HepG2 (cell line): ENCODE measurements at regions not wholly inside any gene's neighbourhood (a gene's known extent, or its start where the extent isn't known, plus 50 kb on each side); places are given as distances from the start of the nearest gene placed in this dataset.

Experiments used
- AGO1 ChIP-seq: fragments of 200-400 bp; formaldehyde crosslinking; IDR thresholded peaks from 2 replicates; pipeline ENCODE4 v1.6.1; 2017; ENCODE audit warnings: mild to moderate bottlenecking, low read depth, low read length, moderate library complexity; ENCODE audit not compliant: poor library complexity, severe bottlenecking
- AHR ChIP-seq: IDR thresholded peaks from 2 replicates; pipeline ENCODE4 v1.6.1; 2018; ENCODE audit warnings: missing genetic modification reagents, missing compliant biosample characterization
- ARID5B ChIP-seq: IDR thresholded peaks from 2 replicates; pipeline ENCODE4 v1.4.0; 2020; ENCODE audit warnings: mild to moderate bottlenecking, missing genetic modification reagents
- CC2D1A ChIP-seq: sonication (generic); formaldehyde crosslinking; IDR thresholded peaks from 2 replicates; pipeline ENCODE4 v1.8.1; 2023; ENCODE audit warnings: mild to moderate bottlenecking, missing genetic modification reagents
- EZH2 ChIP-seq: conservative IDR thresholded peaks from 2 replicates; pipeline ENCODE4 v1.6.1; 2012; ENCODE audit warnings: mild to moderate bottlenecking, low read depth, low read length, moderate library complexity
- FOXP4 ChIP-seq: sonication (generic); formaldehyde crosslinking; IDR thresholded peaks from 2 replicates; pipeline ENCODE4 v1.4.0; 2020; ENCODE audit warnings: missing genetic modification reagents
- GPN1 ChIP-seq: sonication (generic); formaldehyde crosslinking; IDR thresholded peaks from 2 replicates; pipeline ENCODE4 v1.5.1; 2020; ENCODE audit warnings: missing genetic modification reagents, borderline replicate concordance
- HHEX ChIP-seq: IDR thresholded peaks from 2 replicates; pipeline ENCODE4 v1.6.1; 2016; ENCODE audit warnings: control low read depth
- HOMEZ ChIP-seq: IDR thresholded peaks from 2 replicates; pipeline ENCODE4 v1.6.1; 2016; ENCODE audit warnings: low read depth
- MEIS1 ChIP-seq: sonication (generic); formaldehyde crosslinking; IDR thresholded peaks from 2 replicates; pipeline ENCODE4 v1.9.0; 2021; ENCODE audit warnings: mild to moderate bottlenecking, missing genetic modification reagents, moderate library complexity, borderline replicate concordance
- NFYB ChIP-seq: sonication (generic); formaldehyde crosslinking; IDR thresholded peaks from 2 replicates; pipeline ENCODE4 v1.4.0; 2020; ENCODE audit warnings: missing genetic modification reagents
- POLR2AphosphoS2 ChIP-seq: IDR thresholded peaks from 2 replicates; pipeline ENCODE4 v1.6.1; 2011; ENCODE audit warnings: low read depth, low read length, improper control_type of control experiment
- SNRNP70 ChIP-seq: fragments of 200-400 bp; formaldehyde crosslinking; IDR thresholded peaks from 2 replicates; pipeline ENCODE4 v1.6.1; 2017; ENCODE audit warnings: mild to moderate bottlenecking, low read depth, low read length, moderate library complexity
- SRSF9 ChIP-seq: fragments of 200-400 bp; formaldehyde crosslinking; IDR thresholded peaks from 2 replicates; pipeline ENCODE4 v1.6.1; 2018; ENCODE audit warnings: borderline replicate concordance, mild to moderate bottlenecking, low read depth, low read length; ENCODE audit not compliant: insufficient read depth, poor library complexity, severe bottlenecking
- SSRP1 ChIP-seq: IDR thresholded peaks from 2 replicates; pipeline ENCODE4 v1.6.1; 2016; ENCODE audit warnings: control low read depth
- ZBTB7B ChIP-seq: sonication (generic); formaldehyde crosslinking; IDR thresholded peaks from 2 replicates; pipeline ENCODE4 v1.4.0; 2020; ENCODE audit warnings: missing genetic modification reagents
- ZFP36L1 ChIP-seq: sonication (generic); formaldehyde crosslinking; IDR thresholded peaks from 2 replicates; pipeline ENCODE4 v1.8.0; 2022; ENCODE audit warnings: mild to moderate bottlenecking, missing genetic modification reagents, moderate library complexity
- ZNF235 ChIP-seq: sonication (generic); formaldehyde crosslinking; IDR thresholded peaks from 2 replicates; pipeline ENCODE4 v1.8.1; 2023; ENCODE audit warnings: mild to moderate bottlenecking, missing genetic modification reagents, borderline replicate concordance
- ZNF3 ChIP-seq: IDR thresholded peaks from 2 replicates; pipeline ENCODE4 v1.7.0; 2017; ENCODE audit warnings: inconsistent platforms
- ZNF709 ChIP-seq: sonication (generic); formaldehyde crosslinking; IDR thresholded peaks from 2 replicates; pipeline ENCODE4 v1.5.0; 2020; ENCODE audit warnings: mild to moderate bottlenecking, missing genetic modification reagents
- ZNF891 ChIP-seq: sonication (generic); formaldehyde crosslinking; IDR thresholded peaks from 2 replicates; pipeline ENCODE4 v1.5.0; 2020; ENCODE audit warnings: mild to moderate bottlenecking, missing genetic modification reagents
- TF ChIP-seq, protein P1 (sequence below): IDR thresholded peaks from 2 replicates; pipeline ENCODE4 v1.6.1; 2016; ENCODE audit warnings: mild to moderate bottlenecking, missing biosample characterization, missing genetic modification reagents

DNA sequence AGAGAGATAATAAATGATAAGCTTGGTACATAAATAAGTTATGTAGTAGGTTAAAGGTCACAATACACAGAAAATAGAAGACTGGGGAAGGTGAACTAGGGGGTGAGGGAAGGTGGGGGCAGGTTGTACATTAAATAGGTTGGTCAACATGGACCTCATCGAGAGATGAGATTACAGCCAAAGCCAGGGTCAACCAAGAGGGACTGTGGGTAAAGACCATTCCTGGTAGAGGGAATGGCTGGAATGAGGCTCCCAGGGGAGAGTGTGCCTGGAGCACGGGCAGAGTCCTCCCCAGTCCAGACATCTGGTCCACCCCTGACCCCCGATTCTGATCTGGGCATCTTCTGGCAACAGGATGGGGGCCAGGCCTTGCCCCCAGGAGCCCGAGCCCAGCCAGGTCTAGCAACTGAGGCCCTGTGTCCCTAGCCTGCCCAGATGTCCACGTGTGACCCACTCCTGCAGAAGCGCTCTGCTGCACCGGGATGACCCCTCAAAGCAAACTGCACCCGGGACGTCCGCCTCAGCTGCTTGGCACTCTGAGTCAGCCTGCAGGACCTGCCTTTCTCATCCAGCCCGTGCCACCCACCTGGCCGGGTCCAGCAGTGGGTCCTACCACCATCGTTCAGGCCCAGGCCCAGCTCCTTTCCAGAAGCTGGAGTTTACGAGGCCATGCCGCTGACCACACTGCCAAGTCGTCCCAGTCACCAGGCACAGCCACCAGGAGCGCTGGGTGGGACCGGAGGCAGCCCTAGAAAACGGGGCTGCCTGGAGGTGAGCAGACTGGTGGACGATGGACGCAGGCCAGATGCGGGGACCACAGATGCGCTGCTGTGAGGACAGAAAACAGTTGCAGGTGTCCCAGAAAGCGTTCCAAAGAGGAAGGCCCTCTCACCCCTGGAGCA, 56.2 kb upstream of the ID2 start (continued):
- 0 out of 2 replicates have a peak, but pooled peaks have one; percentile 25 for TF ChIP-seq NFYB (CRISPR knock-in tag)
- TF ChIP-seq AHR (CRISPR knock-in tag), result no peak; the same call in 1 of the 2 replicates
- TF ChIP-seq MEIS1 (CRISPR knock-in tag), result no peak
- 0 out of 2 replicates have a peak, but pooled peaks have one; percentile 11 for TF ChIP-seq GPN1
- peak; percentile 90 for TF ChIP-seq ZBTB7B
- no peak for TF ChIP-seq POLR2AphosphoS2
- peak; percentile 89; the same call in 1 of the 2 replicates for TF ChIP-seq CC2D1A (CRISPR knock-in tag)
- no peak; the same call in 1 of the 2 replicates for TF ChIP-seq SSRP1 (CRISPR knock-in tag)
- no peak for TF ChIP-seq EZH2
- TF ChIP-seq ZNF709 (CRISPR knock-in tag), result peak; percentile 94
- TF ChIP-seq ZNF3 (CRISPR knock-in tag), result no peak
- TF ChIP-seq, protein P1, sequence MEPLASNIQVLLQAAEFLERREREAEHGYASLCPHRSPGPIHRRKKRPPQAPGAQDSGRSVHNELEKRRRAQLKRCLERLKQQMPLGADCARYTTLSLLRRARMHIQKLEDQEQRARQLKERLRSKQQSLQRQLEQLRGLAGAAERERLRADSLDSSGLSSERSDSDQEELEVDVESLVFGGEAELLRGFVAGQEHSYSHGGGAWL, result no peak; the same call in none of the 2 replicates
- peak; percentile 60 for TF ChIP-seq AGO1
- peak; percentile 92 for TF ChIP-seq ARID5B (CRISPR knock-in tag)
- peak; percentile 94 for TF ChIP-seq FOXP4 (CRISPR knock-in tag)
- peak; percentile 98 for TF ChIP-seq ZNF891 (CRISPR knock-in tag)
- peak; percentile 88 for TF ChIP-seq HOMEZ (CRISPR knock-in tag)
- peak; percentile 88 for TF ChIP-seq ZFP36L1 (CRISPR knock-in tag)
- no peak for TF ChIP-seq SRSF9
- TF ChIP-seq ZNF235, result peak; percentile 95
- TF ChIP-seq HHEX (CRISPR knock-in tag), result peak; percentile 69
- TF ChIP-seq SNRNP70, result no peak
